HG03565 (cell line): ENCODE measurements at regions not wholly inside any gene's neighbourhood (a gene's known extent, or its start where the extent isn't known, plus 50 kb on each side); places are given as distances from the start of the nearest gene placed in this dataset.

Experiments
- ATAC-seq: cut with Tn5 transposase; IDR thresholded peaks from one replicate; pipeline ENCODE4 v1.9.1; 2021; ENCODE audit warnings: mild to moderate bottlenecking, moderate library complexity; ENCODE audit not compliant: unreplicated experiment

GRCh38 chr1:37308031-37308960 is 166.1 kb upstream of the ZC3H12A start:
- ATAC-seq, result no peak

- ATAC-seq, result no peak
Measured at GRCh38 chr1:37309574-37309973, 164.8 kb upstream of the ZC3H12A start.

DNA sequence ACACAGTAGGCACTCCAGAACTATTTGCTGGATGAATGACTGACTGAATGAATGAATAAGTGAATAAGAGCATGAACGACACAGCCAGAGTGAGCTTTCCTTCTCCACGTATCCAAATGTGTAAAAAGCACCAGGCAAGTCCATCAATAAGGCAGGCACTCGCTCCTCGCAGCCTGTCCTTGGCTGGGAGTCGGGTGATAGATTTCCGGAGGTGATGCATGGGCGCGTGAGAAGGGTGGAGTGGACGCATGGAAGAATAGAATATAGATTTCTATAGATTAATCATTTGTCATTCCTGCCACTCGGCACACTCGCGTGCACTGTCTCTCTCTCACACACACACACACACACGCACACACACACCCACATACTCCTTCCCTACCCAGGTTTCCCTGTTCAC is 164.3 kb upstream of the ZC3H12A start:
- ATAC-seq, result no peak

GRCh38 chr1:37315371-37315846 is 159.0 kb upstream of the ZC3H12A start:
- ATAC-seq, result no peak

DNA sequence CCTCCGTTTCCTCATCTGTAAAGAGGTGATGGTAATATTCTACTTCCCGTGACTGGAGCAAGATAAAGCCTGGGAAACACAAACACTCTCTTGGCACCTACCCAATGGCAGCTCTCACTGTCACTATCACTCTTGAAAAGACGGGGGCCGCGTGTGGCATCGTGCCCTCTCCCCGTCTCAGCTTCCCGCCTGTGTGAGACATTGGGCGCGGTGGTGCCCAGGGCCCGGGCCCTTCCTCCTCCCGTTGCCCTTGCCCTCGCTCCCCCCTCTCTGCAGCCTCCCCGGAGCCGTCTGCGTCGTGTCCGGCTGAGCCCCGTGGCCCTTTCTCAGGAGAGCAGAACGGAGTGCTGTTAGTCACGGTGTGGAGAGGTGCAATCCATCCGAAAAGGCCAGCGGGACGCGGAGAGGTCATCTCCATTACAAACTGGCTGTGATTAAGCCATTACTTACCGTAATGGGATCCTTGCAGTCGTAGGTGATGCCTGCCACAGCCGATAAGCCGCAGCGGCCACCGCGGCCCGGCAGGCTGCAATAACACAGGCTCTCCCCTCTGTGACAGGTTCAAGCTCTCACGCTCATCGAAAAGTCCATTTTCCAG is 156.4 kb upstream of the ZC3H12A start:
- no peak for ATAC-seq

GRCh38 chr1:37318490-37318889 is 155.9 kb upstream of the ZC3H12A start:
- no peak for ATAC-seq

DNA sequence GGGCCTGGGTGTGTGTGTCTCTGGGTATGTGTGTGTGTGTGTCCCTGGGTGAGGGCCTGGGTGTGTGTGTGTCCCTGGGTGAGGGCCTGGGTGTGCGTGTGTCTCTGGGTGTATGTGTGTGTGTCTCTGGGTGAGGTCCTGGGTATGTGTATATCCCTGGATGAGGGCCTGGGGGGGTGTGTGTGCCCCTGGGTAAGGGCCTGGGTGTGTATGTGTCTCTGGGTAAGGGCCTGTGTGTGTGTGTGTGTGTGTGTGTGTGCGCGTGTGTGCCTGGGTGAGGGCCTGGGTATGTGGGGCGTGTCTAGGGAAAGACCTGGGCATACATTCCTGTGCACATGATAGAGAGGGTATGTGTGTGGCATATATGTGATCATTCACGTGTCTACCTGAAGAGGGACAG is 155.1 kb upstream of the ZC3H12A start:
- no peak for ATAC-seq

- ATAC-seq, result no peak
Measured at GRCh38 chr1:37323486-37324377, 150.6 kb upstream of the ZC3H12A start.

DNA sequence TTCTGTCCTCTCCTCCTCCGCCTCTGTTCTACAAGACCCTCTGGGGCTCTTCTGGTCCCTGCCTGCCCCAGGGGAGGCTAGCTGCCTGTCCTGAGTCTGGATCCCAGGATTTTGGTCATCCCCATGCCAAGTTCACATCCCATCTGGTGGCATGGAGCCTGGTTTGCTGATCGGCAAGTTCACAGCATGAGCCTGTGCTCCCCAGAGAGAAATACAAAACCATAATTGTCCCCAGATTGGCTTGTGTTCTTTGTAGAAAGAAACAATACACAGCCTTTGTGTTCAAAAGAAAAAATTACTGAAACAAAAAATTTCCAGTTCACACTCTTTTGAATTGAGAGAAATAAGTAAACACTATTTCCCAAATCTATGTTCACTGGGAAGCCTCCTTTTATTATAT is 149.4 kb upstream of the ZC3H12A start:
- no peak for ATAC-seq

- no peak for ATAC-seq
Measured at GRCh38 chr1:37325509-37326437, 148.6 kb upstream of the ZC3H12A start.

- no peak for ATAC-seq
Measured at GRCh38 chr1:37332126-37332525, 142.3 kb upstream of the ZC3H12A start.

DNA sequence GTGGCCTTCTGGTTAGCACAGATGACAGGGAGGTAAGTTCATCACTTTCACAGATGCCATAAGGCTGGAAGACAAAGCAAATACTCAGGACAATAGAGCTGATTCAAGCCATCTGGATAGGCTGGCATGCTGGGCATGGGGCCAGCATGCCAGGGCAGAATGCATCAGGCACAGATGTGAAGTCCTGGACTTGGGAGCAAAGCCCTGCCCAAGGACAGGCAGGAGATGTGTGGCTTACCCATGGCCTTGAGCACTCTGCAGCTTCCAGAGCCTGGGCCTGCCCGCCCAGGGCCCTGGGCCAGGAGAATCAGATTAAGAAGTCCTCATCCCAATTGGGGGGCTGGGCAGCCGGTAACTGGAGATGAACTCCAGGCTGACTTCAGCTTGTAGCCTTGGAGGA is 135.7 kb upstream of the ZC3H12A start:
- no peak for ATAC-seq

- no peak for ATAC-seq
Measured at GRCh38 chr1:37342736-37343135, 131.6 kb upstream of the ZC3H12A start.

GRCh38 chr1:37347104-37347649 is 127.2 kb upstream of the ZC3H12A start:
- ATAC-seq, result no peak

DNA sequence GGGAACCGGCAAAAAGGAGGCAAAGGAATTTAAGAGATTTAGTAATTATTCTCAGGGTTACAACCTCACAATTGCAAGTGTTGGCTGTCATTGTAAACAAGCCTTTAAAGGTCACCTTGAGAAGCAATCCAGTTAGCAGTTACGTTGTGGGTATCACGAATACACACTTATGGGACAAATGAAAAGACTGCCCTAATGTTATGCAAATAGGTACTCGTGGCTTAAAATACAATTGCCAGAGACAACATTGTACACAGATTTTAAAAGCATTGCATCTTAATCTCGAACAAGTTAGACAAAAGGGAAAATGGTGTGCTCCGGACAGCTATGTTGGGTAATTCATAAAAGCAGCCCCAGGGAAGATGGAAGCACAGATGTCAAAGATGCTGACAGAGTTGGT is 120.5 kb upstream of the ZC3H12A start:
- ATAC-seq, result no peak

- no peak for ATAC-seq
Measured at GRCh38 chr1:37354876-37355650, 119.3 kb upstream of the ZC3H12A start.

GRCh38 chr1:37358992-37359391 is 115.4 kb upstream of the ZC3H12A start:
- no peak for ATAC-seq

DNA sequence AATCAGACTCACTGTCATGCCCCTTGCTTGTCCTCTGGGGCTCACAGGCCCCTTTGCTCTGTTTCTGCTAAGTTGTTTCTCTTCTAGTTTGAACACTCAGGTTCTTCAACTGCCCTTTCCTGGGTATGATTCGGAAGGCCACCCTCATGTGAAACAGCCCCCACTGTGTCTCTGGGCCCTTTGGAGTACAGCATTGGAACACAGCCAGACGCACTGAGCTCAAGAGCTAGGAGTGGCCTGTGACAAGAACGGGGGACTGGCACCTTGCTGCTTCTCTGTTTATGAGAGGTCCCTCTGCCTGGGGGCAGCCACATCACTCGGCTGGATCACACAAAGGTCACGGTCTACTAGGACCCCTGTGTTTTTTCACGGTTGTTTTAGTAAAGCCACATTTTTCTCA is 114.4 kb upstream of the ZC3H12A start:
- no peak for ATAC-seq
